ENCODE measurements at regions not wholly inside any gene's neighbourhood (a gene's known extent, or its start where the extent isn't known, plus 50 kb on each side); places are given as distances from the start of the nearest gene placed in this dataset.

DNA sequence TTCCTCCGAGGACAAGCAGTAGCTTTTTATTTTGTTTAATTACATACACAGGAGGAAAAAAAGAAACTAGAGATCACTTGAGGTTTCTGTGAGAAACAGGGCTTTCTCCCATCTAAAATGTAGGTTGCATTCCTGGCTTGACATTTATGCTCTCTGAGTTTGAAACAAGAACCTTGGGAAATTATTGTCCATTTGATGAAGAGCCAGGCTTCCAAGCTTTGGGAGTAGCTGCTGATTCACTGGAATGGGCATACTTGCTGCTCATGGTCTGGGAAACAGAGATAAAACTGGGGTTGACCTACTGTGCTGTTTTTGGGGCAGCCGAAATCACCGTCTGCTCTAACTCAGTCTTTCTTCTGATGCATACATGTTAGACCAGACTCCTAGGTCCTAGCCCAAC, 165.4 kb downstream of the MIS18A start:
- no peak for DNase-seq
- TF ChIP-seq GATA1 (IDR thresholded peaks at IDR 0.05; ENCODE audit: low read depth, low read length) (no peak), POLR2A (IDR thresholded peaks at IDR 0.05; ENCODE audit: low read length) (no peak)

DNA sequence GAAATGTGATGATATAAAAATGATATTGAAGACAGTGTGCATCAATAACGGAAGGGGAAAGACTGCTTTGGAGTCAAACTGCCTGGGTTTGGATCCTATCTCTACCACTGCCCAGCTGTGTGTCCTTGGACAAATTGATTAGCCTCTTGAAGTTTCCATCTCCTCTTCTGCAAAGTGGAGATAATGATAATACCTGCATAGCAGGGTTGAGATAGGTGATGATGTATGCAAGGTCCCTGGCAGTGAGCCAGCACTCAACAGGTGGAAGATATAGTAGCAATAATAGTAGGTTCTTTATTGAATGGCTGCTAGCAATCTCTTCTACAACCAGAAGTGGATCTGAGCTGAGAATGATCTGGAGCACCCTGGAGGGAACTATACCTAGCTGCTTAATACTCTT, 166.7 kb downstream of the MIS18A start:
- TF ChIP-seq POLR2A (IDR thresholded peaks at IDR 0.05; ENCODE audit: low read length) (no peak), GATA1 (IDR thresholded peaks at IDR 0.05; ENCODE audit: low read depth, low read length) (no peak)
- DNase-seq: peak in 1 of 2 experiments; percentile 6

DNA sequence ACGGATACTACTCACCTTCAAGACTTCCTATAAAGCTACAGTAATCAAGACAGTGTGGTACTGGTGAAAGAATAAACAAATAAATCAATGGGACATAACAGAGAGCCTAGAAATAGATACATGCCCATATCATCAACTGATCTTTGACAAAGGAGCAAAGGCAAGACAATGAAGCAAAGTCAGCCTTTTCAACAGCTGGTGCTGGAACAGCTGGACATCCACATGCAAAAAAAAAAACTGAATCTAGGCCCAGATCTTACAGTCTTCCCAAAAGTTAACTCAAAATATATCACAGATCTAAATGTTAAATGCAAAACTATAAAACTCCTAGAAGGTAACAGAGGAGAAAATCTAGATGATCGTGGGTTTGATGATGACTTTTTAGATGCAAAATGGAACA, 170.3 kb downstream of the MIS18A start:
- TF ChIP-seq GATA1 (IDR thresholded peaks at IDR 0.05; ENCODE audit: low read depth, low read length) (no peak), POLR2A (IDR thresholded peaks at IDR 0.05; ENCODE audit: low read length) (no peak)
- DNase-seq: no peak

DNA sequence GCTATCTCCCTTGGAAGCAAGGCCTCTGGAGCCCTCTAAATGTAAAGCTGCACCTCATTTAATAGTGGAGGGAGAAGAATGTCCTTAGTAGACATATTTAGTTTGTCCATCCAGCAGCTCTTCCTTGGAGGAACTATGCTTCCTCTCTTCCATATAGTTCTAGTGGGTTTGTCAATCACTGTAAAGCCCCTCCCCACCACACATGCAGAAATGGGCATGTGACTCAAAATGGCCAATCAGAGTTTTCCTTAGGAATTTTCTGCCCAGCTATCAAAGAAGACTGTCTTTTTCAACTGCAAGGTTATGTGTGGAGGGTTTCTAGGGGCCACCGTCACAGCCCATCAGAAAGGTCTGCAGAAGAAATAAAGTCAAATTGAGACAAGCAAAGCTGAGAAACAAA, 175.5 kb downstream of the MIS18A start:
- no peak for DNase-seq
- TF ChIP-seq GATA1 (IDR thresholded peaks at IDR 0.05; ENCODE audit: low read depth, low read length) (no peak), POLR2A (IDR thresholded peaks at IDR 0.05; ENCODE audit: low read length) (no peak)

DNA sequence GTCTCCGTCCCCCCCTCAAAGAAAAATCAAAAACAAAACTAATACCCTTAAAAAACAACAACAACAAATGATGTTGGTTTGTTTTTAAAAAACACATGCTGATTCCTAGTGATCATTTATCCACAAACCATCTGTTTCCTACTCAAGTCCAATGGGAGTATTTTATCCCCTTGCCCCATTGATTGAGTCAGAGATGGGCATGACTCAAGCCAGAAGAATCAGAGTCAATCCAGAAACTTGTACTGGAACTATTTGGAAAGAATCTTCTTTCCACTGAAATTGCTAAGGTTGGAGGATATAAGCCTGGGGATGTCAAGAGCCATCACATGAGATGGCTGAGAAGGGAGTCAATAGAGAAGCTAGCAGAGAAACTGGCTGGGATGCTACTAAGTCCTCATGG, 176.4 kb downstream of the MIS18A start:
- TF ChIP-seq GATA1 (IDR thresholded peaks at IDR 0.05; ENCODE audit: low read depth, low read length) (no peak), POLR2A (IDR thresholded peaks at IDR 0.05; ENCODE audit: low read length) (no peak)
- no peak for DNase-seq

DNA sequence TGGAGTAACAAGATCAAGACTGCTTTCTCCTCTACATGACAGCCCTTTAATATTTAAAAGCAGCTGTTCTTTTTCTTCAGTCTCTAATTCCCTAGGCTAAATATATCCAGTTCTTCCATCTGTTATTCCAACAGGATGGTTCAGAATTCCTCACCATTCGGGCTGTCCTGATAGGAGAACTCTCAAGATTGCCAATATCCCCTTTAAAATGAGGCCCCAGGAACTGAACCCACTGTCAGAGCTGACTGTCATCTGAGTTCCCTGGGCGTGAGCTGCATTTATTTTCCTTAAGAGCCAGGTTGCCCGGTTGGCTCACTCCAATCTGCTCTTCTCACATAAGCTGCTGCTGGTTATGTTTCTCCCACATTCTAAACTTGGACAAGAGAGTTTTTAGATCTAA, 177.6 kb downstream of the MIS18A start:
- no peak for TF ChIP-seq POLR2A (IDR thresholded peaks at IDR 0.05; ENCODE audit: low read length)
- TF ChIP-seq GATA1 (IDR thresholded peaks at IDR 0.05; ENCODE audit: low read depth, low read length): no peak
- DNase-seq: no peak

DNA sequence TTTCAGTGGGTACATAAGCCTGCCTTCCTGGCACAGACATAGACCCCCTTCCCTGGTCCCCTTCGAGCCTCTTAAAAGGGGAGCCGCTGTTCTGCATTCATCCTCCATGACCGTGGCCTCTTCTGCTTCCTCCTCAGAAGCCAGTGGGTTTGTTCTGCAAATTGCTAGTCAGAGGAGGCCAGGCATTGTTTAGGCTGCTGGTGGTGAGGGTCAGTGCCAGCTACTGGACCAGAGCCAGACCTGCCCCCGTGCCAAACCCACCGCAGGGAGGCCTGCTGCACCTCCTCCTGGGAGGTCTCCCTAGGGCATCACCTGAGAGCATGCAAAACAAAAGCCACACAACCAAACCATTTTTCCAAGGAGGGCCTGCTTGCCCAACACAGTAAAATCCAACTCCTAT, 178.4 kb downstream of the MIS18A start:
- TF ChIP-seq POLR2A (IDR thresholded peaks at IDR 0.05; ENCODE audit: low read length) (no peak), GATA1 (IDR thresholded peaks at IDR 0.05; ENCODE audit: low read depth, low read length) (no peak)
- no peak for DNase-seq

DNA sequence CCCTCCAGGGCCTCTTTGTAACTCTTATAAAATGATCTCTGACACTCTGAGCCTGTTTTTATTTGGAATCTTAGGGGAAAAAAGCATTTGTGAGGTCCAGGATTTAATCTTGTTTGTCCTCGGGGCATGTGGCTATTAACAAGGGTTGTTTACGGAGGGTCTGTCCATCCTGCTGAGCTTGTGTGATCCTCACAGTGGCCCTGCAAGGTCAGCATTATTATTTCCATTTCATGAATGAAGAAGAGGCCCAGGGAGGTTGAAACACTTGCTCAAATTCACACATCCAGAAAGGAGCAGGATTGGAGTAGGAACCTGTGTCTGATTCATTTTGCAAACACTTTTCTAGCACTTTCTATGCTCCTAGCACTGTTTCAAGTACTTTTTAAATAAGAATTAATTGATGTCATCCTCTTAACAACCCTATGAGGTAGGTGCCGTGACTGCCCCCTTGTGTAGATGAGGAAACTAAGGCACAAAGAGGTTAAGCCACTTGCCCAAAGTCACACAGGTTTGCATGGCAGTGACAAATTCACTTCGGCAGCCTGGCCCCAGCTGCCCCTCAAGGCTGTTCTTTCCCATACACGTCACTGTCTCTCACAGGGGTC, 178.9 kb downstream of the MIS18A start:
- no peak for TF ChIP-seq GATA1 (IDR thresholded peaks at IDR 0.05; ENCODE audit: low read depth, low read length)
- no peak for TF ChIP-seq POLR2A (IDR thresholded peaks at IDR 0.05; ENCODE audit: low read length)
- DNase-seq: peak in 1 of 2 experiments; percentile 11

DNA sequence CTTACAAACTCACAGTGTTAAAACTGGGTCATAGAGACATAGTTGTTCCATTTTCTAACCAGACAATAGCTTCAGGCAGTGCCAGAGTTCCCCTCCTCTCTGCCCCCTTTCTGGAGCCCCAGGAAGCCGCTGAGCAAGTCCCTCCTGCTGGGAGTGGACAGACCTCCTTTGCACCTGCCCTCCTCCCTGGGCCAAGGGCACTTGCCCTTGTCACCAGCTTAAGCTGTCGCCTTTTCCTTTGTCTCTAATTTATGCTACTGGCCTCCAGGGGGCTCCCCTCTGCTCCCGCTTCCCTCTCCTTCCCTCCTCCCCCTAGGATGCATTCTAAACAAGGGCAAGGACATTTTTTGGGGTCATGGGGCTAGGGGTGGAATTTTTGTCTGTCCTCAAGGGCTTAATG, 182.4 kb downstream of the MIS18A start:
- peak; percentile 30 to 50 for DNase-seq
- TF ChIP-seq GATA1 (IDR thresholded peaks at IDR 0.05; ENCODE audit: low read depth, low read length) (no peak), POLR2A (IDR thresholded peaks at IDR 0.05; ENCODE audit: low read length) (no peak)

DNA sequence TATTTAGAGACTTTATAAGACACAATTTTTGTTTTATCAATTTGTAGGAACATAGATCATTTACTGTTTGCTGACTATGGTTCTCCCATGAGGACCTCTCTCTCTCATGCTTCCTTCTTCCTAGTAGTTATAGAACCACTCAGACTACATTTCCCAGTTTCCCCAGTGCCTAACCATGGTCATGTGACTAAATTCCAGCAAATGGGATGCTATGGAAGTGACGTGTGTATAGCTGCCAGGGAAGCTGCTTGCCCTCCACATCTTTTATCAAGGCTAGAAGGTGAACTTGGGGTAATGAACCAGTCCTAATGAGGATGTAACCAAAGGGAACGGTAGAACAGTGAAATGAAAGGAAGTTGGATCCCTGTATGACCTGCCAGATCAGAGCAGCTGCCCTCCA, 184.0 kb downstream of the MIS18A start:
- no peak for DNase-seq

DNA sequence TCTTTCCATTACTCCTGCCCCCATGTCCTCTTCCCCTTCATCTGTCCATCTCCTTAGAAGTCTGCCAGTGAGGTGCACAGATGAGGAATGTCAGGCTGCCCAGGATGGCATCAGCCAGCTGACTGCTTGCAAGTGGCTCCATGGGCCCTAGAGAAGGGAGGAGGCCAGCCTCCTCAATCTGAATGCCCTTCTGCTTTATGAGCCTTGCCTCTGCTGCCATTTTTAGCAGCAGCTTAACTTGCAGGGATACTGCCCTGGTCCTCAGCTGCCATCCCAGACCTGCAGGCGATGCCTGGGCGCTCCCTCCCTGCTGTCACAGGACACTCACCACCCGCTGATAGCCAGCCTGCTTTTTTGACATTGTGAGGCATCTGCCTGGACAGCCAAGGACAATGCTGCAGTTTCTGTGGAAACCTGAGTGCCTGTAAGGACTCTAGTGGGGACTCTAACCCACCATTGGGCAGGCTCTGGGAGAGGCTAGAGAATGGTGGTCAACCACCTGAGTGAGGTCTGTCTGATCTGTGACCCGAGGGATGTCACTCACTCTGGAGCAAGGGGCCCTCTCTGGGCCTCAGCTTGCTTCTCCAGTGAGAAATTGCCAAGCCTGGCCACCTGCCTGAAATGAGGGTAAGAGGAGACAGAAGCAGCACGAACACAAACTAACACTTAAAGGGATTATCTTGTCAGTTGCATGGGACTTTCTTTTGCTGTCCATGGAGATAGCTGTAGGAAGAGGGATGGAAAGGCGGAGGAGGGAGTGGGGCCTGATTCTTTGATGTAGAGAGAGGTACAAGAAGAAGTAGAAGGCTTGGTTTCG, 185.0 kb downstream of the MIS18A start:
- DNase-seq: no peak
- TF ChIP-seq GATA1 (IDR thresholded peaks at IDR 0.05; ENCODE audit: low read depth, low read length): no peak
- no peak for TF ChIP-seq POLR2A (IDR thresholded peaks at IDR 0.05; ENCODE audit: low read length)

More for the DNA sequence above, 184.0 kb downstream of the MIS18A start:
- no peak for TF ChIP-seq GATA1 (IDR thresholded peaks at IDR 0.05; ENCODE audit: low read depth, low read length)
- TF ChIP-seq POLR2A (IDR thresholded peaks at IDR 0.05; ENCODE audit: low read length): no peak

DNA sequence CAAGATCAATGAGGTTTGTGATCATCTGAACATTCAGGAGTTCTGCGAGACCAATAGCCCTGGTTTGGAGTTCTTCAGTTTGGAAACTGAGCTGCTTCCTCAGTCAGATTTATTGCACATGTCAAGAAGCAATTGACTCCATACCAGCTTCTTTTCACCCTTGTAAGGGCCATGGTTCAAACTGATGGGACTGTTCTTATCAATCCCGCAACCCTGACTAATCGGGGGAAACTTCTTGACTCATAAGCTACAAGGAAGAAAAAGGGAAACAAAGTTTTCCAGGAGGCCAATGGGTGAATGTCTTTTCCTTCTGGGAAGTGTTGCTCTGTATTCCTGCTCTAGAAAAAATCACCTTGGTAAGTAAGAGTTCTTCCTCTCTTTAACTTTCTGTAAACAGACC, 187.9 kb downstream of the MIS18A start:
- TF ChIP-seq GATA1 (IDR thresholded peaks at IDR 0.05; ENCODE audit: low read depth, low read length): no peak
- no peak for DNase-seq

DNA sequence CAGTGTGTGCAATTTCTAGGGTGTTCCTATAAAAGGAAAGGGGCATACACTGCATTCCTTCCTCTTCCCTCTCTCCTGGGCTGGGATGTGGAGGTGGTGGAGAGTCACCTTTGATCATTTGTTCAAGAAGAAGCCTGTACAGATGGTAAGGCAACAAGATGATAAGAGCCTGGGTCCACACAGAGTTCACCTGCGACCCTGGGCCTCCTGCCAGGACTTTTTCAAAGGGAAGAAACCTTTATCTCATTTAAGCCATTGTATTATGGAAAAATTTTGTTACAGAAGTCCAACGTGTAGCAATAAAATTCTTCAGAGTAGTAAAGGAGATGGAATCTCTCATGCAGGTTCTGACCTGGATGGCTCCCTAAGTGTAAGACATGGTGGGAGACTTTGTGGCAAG, 189.1 kb downstream of the MIS18A start:
- no peak for DNase-seq

DNA sequence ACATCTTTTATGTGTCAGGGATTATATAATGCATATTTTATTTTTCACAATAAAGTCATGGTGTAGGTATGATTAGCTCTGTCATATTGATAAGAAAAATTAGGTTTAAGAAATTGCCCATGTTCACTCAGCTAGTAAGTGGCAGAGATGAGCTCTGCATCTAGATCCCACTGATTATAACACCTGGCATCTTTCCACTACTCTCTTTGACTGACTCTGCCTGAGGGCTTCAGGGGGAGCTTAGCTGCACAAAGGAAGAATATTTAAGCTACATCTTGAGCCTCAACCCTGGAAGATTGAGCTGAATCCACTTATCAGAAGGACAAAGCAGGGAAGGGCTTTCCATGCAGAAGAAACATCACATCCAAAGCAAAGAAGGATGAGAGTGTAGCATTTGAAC, 190.4 kb downstream of the MIS18A start:
- TF ChIP-seq GATA1 (IDR thresholded peaks at IDR 0.05; ENCODE audit: low read depth, low read length) (no peak), POLR2A (IDR thresholded peaks at IDR 0.05; ENCODE audit: low read length) (no peak)
- no peak for DNase-seq

More for the DNA sequence above, 189.1 kb downstream of the MIS18A start:
- TF ChIP-seq POLR2A (IDR thresholded peaks at IDR 0.05; ENCODE audit: low read length) (no peak), GATA1 (IDR thresholded peaks at IDR 0.05; ENCODE audit: low read depth, low read length) (no peak)

DNA sequence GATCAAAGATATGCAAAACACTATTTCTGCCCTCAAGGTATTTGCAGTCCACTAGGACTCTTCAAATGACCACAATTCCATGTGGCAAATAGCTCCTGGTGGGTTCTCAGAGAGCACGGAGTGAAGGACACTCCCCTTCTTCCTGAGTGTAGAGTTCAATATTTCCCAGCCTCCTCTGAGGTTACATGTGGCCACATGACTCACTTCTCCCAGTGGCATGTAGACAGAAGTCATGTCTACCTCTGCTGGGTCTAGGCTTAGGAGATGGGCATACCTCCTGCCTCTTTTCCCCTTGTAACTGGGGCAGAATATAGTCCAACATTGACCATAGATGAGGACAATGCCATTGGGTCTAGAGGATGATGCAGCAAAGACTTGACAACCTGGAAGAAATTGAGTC, 191.4 kb downstream of the MIS18A start:
- TF ChIP-seq GATA1 (IDR thresholded peaks at IDR 0.05; ENCODE audit: low read depth, low read length) (no peak), POLR2A (IDR thresholded peaks at IDR 0.05; ENCODE audit: low read length) (no peak)

More for the DNA sequence above, 191.4 kb downstream of the MIS18A start:
- DNase-seq: no peak

Data from erythroblast (primary cell).